ENCODE measurements at regions not wholly inside any gene's neighbourhood (a gene's known extent, or its start where the extent isn't known, plus 50 kb on each side); places are given as distances from the start of the nearest gene placed in this dataset.
"Not testable (repeated sequence)": the region's sequence is repeated elsewhere in the genome, so short reads cannot be mapped to it uniquely, and the experiment has no call there.

GRCh38 chr7:159205833-159206232 is 61.2 kb upstream of the VIPR2 start:
- ChIA-PET CTCF (no interaction called here), POLR2A (ENCODE audit: low non-redundant PET) (no interaction called here)
- no peak overlapping the region for H3K27ac ChIP-seq
- DNase-seq (ENCODE audit: low spot score) = no peak
- no peak for TF ChIP-seq CTCF (conservative IDR thresholded peaks at IDR 0.05; ENCODE audit: low read depth)

GRCh38 chr7:159204664-159205063 is 60.0 kb upstream of the VIPR2 start:
- ChIA-PET POLR2A (ENCODE audit: low non-redundant PET) (no interaction called here), CTCF (no interaction called here)
- no peak for DNase-seq (ENCODE audit: low spot score)
- TF ChIP-seq CTCF (conservative IDR thresholded peaks at IDR 0.05; ENCODE audit: low read depth) = no peak
- H3K27ac ChIP-seq = no peak overlapping the region

- H3K27ac ChIP-seq; DNase-seq (ENCODE audit: low spot score); POLR2A ChIA-PET (ENCODE audit: low non-redundant PET); CTCF ChIA-PET: not testable (repeated sequence)
Observed at GRCh38 chr7:159203253-159203652, 58.6 kb upstream of the VIPR2 start.

- CTCF ChIA-PET = no interaction called here
- TF ChIP-seq CTCF (conservative IDR thresholded peaks at IDR 0.05; ENCODE audit: low read depth) = no peak
- no peak for DNase-seq (ENCODE audit: low spot score)
- POLR2A ChIA-PET (ENCODE audit: low non-redundant PET) = no interaction called here
- H3K27ac ChIP-seq = no peak overlapping the region
Observed at GRCh38 chr7:159201722-159202330, 57.2 kb upstream of the VIPR2 start.

GRCh38 chr7:159200421-159200820 is 55.8 kb upstream of the VIPR2 start:
- H3K27ac ChIP-seq = no peak overlapping the region
- CTCF ChIA-PET = no interaction called here
- no peak for DNase-seq (ENCODE audit: low spot score)
- TF ChIP-seq CTCF (conservative IDR thresholded peaks at IDR 0.05; ENCODE audit: low read depth) = no peak
- POLR2A ChIA-PET (ENCODE audit: low non-redundant PET) = no interaction called here

- no peak for TF ChIP-seq CTCF (conservative IDR thresholded peaks at IDR 0.05; ENCODE audit: low read depth)
- CTCF ChIA-PET = no interaction called here
- no peak overlapping the region for H3K27ac ChIP-seq
- POLR2A ChIA-PET (ENCODE audit: low non-redundant PET) = no interaction called here
- no peak for DNase-seq (ENCODE audit: low spot score)
Observed at GRCh38 chr7:159198016-159198724, 53.5 kb upstream of the VIPR2 start.

Measured in RWPE1 (cell line).